GM19438 (cell line): ENCODE measurements at regions not wholly inside any gene's neighbourhood (a gene's known extent, or its start where the extent isn't known, plus 50 kb on each side); places are given as distances from the start of the nearest gene placed in this dataset.

Experiments
- ATAC-seq: cut with Tn5 transposase; IDR thresholded peaks from one replicate; pipeline ENCODE4 v1.9.1; 2021; ENCODE audit warnings: low read depth; ENCODE audit not compliant: unreplicated experiment

DNA sequence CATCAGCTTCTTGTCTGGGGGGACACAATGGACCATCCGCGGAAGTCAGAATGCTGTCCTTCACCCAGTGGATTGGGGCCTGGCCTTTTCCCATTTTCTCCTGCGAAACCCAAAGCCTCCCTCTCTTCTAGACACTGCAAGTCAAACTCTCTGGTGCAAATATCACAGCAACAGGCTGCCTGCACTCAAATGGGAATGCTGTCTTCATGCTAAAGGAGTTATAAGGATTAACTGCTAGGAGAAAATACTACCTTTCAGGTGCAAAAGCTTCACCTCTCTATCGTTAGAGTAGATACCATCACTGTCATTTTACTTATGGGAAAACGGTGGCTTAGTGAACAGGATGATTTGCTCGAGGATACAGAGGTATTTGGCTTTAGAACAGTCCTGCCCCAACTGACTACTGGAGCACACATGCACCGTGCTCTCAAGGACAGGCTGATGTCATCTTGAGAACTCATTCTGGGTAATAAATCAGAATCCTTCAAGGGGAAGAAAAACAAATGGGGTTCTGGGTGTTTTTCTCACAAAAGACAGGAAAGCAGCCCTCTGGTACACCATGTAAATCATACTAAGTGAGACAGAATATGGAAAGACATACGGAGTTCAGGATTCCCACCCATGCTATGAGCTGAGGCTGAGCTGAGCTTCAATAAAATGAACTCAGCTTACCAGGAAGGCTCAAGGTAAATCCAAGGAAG, 100.9 kb downstream of the SAMD9 start:
- no peak for ATAC-seq

DNA sequence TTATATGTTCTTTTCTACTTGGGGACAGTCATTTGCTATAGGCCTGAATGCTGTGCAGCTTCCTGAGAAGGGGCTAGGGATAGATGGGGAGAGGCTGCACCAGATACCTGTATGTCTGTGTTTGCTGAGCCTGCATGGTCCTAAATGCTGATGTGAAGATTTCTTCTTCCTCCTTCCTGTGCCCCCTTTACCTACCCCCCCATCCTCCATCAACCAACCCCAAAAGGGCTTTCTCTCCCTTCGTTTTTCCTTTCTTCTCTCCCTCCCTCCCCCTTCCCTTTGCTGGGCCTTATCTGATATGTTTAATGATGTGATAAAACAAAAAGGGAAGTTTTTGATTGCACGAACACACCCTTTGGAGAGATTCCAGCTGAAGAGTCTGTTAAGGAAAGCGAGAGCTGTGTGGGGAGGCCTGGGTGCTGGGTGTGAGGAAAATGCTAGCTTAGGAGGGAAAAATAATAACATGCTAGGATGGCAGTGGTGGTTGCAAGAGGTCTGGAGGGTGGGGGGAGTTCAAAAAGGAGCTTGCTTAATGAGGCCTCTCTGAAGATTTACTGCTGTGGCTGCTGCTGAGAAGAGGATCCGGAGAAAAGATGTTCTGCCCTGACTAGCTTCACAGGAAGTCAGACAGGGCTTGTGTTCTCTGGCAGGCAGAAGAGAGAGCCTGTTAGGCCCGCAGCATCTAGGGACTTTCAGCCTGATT, 101.8 kb downstream of the SAMD9 start:
- ATAC-seq, result no peak

GRCh38 chr7:93015101-93015778, 102.5 kb downstream of the SAMD9 start:
- ATAC-seq, result no peak

GRCh38 chr7:93014410-93014809, 103.4 kb downstream of the SAMD9 start:
- no peak for ATAC-seq

DNA sequence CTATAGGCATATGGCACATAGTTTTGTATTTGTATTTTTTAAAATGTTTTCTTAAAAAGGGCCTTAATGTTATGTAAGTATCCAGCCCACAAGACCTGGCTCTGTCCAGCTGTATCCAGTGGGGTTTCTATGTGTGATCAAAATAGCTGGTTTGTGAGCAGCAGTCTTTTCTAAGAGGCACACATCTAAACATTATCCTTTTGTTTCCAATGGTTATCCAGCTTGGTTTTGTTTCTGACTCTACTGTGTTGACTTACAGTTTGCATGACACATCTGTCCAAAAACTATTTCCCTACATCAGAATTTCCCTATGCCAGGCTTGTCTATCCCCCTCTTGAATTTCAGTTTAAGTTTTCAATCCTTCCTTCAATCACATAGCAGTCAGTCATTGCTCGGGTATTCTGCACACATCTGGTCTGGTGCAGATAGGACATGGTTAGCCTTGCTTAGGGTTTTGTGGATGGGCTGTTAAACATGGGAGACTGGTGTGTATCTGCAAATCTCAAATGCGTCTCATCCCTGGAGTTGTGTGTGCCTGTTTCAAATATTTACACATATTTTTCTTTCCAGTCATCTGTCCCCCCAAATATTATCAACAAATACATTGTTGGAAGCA, 104.2 kb downstream of the SAMD9 start:
- ATAC-seq, result no peak

DNA sequence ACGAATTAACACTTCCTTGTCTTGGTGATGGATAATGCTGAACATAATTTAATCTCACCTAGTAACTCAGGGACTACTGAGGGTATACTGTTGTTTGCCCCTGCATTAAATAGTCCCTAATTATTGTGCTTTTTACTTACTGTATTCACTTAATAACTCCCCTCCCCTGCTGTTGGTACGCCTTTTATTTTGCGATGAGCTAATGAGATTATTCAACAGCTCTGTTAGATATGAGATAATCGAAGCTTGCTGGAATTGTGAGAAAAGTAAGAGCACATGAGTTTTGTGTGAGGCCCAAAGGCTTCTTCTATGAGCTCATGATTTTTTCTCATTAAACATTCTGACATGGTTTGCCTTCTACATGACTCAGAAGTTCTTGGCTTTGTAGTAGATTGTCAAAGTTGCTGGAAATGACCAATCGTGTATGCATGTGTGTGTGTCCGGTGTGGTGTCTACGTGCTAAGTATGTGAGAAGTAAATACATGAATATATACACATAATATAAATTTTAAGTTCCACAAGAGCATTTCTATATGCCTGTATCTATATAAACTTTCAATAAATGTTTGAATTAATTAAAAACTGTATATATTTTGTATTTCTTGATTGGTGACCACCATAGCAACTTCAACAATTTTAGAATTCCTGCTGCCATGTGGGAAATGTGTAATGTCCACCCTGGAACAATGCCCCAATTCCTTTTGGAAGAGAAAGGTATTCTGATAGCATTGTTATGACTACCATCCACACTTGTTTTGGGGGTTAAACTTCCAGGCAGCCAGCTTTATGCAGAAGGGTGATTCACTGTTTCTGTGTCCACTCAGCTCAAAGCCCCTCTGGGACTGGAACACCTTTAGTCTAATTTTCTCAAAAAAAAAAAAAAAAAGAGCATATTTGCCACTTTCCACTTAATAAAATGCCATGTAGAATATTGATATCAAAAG, 106.2 kb downstream of the SAMD9 start:
- ATAC-seq, result no peak

DNA sequence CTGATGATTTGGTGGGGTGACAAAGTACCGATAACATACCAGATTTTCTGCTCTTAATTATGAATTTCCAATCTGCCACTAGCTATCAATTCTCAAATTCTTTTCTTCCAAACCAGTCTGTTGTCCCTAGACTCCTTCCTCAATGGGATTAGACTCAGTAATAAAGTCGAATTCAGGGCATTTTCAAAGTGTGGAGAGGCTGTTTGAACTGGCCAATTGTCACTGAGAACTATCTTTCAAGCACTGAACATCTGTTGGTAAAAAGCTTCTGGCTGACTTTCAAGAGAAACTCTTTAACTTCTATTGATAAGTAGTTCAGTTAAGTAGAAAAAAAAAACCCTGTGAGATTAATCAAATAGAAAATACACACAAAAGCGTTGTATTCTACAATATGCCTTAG, 108.9 kb downstream of the SAMD9 start:
- ATAC-seq, result no peak

DNA sequence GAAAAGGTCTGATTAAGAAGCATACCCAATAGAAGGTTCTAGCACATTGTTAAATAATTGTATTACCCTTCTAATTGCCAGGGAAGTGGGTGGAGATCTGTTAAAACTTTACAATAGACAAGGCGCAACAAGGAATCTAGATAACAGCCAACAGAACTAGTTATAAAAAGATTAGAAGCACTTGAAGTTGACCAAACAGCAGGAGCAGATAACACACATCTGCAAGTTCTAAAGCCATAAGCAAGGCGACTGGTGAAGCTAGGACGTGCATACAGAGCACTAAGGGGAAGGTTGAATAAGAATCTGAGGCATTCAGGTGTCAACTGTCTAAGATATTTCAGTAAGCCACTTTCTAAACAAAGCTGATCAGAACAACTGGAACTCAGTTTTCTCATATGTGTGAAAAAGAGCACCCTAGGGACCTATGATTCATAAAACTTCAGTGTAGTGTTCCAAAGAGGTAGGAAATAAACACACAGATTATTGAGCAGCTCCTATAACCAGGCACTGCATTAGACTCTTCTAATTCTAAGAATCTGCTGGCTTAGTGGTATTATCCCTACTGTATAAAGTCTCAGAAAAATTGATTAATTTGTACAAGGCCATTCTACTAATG, 111.2 kb downstream of the SAMD9 start:
- no peak for ATAC-seq

- no peak for ATAC-seq
Observed at GRCh38 chr7:93004906-93005305, 112.9 kb downstream of the SAMD9 start.

DNA sequence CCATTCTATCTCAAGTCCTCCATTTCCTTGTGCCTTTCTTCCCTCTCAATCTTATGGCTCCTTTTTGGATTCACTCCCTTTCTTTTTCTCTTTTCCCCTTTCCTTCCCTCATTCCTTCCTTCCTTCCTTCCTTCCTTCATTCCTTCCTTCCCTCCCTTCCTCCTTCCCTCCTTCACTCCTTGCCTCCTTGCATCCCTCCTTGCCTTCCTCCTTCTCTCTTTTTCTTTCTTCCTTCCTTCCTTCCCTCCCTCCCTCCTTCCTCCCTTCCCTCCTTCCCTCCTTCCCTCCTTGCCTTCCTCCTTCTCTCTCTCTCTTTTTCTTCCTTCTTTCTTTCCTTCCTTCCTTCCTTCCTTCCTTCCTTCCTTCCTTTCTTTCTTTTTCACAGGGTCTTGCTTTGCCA, 120.1 kb downstream of the SAMD9 start:
- ATAC-seq, result no peak

DNA sequence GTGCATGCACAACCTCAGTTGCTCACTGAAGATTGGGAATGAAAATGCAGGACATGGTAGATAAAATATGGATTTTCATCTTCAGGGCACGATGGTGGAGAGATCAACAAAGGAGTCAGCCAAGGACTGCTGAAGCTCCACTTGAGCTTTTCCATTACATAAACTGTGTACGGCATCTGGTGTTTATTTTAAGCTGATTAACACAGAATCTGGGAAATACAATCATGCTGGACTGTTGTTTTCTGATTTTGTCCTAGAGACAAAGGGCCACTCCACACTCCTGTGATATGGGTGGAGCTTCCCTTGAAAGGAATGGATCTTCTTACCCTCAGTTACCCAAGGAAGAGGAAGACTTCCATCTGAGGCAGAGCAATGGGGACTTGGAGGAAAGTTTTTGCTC, 120.6 kb downstream of the SAMD9 start:
- ATAC-seq, result no peak

- ATAC-seq, result no peak
Observed at GRCh38 chr7:92994901-92995300, 122.9 kb downstream of the SAMD9 start.

DNA sequence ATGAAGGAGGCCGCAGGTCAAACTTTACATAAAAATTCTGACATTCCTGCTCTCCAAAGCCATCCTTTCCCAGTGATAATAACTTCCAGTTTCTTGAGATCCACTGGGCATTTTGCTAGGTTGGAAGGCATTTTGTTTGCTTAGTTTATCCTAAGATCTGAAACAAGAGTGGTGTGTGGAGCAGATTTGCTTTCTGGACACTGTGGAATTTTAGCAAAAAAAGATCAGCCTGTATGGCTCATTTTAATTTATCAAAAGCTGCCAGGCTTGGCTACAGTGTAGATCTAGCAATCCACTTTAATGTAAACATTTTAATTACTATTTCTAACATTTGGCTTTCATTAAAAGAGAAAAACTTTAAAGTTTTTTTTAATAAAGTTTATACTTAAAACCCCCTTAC, 124.8 kb downstream of the SAMD9 start:
- no peak for ATAC-seq

DNA sequence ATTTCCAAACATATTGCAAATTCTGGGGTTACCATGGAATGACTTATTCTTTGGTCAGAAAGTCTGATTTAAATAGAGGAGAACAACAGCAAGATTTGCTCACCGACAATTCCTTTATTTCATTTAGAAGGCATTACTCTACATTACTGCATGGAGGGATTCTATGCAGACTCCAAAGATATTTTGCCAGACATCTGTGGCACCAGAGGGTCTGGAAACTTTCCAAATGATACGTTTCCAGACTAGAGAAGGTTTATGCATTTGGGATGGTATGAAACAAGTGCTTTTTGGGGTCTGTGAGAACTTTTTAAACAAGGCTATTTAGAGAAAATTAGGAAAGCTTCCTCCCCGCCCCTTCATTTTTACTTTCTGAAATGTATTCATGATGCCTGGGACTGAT, 125.3 kb downstream of the SAMD9 start:
- no peak for ATAC-seq

DNA sequence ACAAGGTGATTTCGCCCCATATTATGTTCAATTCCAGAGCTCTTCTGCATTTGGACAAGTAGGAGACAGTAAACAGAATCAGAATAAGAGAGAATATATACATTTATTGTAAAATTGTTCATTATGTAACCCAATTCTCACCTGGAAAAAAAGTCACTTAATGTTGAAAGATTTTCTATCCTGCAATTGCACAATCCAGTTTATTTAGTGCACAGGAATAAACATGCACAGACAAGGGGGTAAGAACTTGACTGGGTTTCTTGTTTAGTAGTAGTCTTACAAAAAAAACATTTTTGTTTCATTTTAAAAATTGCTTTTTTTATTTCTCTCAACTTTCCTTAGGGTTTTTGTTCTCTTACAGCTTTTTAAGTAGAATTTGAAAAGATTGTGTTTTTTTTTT, 126.6 kb downstream of the SAMD9 start:
- ATAC-seq, result no peak

GRCh38 chr7:92988941-92989545, 128.7 kb downstream of the SAMD9 start:
- ATAC-seq, result no peak

- ATAC-seq, result no peak
Observed at GRCh38 chr7:92988051-92988450, 129.7 kb downstream of the SAMD9 start.

DNA sequence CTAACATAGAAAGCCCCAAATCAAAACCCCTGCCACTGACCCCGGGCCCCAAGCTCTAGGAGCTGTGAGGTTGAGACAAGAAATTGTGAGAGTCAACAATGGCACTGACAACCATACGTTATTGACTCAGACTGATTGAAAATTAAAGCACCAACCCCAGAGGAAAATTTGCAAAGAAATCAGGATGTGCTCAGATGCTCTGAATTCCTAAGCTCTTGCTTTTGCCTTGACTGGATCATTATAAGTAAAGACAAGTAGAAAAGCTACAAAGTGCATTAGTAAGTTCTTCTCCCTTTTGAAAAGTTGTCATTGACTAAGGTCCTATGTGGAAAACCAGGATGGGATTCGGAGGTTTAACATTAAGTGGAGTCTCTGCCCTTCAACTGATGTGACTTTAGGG, 130.2 kb downstream of the SAMD9 start:
- no peak for ATAC-seq

GRCh38 chr7:92987095-92987494, 130.7 kb downstream of the SAMD9 start:
- no peak for ATAC-seq

- ATAC-seq, result no peak
Observed at GRCh38 chr7:92982928-92983327, 134.9 kb downstream of the SAMD9 start.
